ENCODE measurements at regions not wholly inside any gene's neighbourhood (a gene's known extent, or its start where the extent isn't known, plus 50 kb on each side); places are given as distances from the start of the nearest gene placed in this dataset.

DNA sequence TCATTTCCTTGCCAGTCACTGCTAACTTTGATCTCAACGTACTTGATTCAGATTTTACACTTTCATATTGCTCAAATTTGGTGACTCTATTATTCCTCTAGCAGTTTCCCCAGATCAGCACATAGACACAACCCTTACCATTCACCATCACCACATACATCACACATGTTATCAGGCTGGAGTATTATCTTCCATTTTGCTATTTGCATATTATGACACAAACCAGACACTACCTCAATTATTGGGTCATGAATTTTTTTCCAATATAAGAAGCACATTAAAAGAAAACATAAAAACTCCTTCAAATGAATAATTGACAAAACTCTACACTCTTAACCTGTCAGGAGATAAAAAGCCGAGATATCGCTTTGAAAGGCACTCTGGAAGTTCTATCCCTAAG lies 1166.7 kb upstream of the B3GALT2 start:
- Histone ChIP-seq H3K36me3 (ENCODE audit: control insufficient read depth, low read length) (no peaks in the 10 kb centered on the region), H3K9me2 (replicated peaks; ENCODE audit: control insufficient read depth, low read length) (no peaks in the 10 kb centered on the region), H3K79me2 (ENCODE audit: control insufficient read depth, low read length) (no peaks in the 10 kb centered on the region), H3K9me3 (ENCODE audit: control insufficient read depth, insufficient read depth, low read length) (peaks cover 3% of the 10 kb centered on the region; the same call in 1 of the 2 replicates), H3K4me3 (ENCODE audit: low read length) (no peak overlapping the region), H3K27ac (ENCODE audit: low read depth, low read length) (no peak overlapping the region), H3K4me2 (ENCODE audit: low read length) (no peak overlapping the region), H3F3A (ENCODE audit: control insufficient read depth, insufficient read depth) (no peaks in the 10 kb centered on the region), H3K27me3 (ENCODE audit: control insufficient read depth, low read length) (no peaks in the 10 kb centered on the region), H4K20me1 (ENCODE audit: control insufficient read depth, insufficient read depth, low read depth, low read length) (no peaks in the 10 kb centered on the region), H3K4me1 (ENCODE audit: control insufficient read depth, low read length) (peaks cover 6% of the 10 kb centered on the region)
- TF ChIP-seq CTCF (IDR thresholded peaks at IDR 0.05; ENCODE audit: low read depth, low read length, poor library complexity, severe bottlenecking): no peak
- TF ChIP-seq EZH2phosphoT487 (IDR thresholded peaks at IDR 0.05; ENCODE audit: borderline replicate concordance, low read length): no peak

DNA sequence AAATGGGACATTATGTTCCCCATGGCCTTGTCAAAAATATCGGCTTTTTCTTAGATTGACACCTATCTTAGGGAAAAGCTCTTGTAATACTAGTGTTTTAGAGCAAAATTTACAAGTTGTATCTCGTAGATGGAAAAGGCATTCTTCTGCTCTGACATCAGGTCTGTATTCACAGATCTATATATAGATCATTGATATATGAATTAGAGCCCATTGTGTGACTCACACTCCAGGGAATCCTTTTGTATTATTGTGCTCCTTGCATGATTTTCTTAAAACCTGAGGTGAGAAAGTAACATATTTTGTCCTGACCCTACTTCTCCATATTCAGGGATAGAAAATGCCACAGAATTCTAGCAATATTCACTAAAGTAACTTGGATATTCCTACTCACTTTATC lies 1160.8 kb upstream of the B3GALT2 start:
- H3K27ac ChIP-seq (ENCODE audit: low read depth, low read length): no peak overlapping the region
- H3F3A ChIP-seq (ENCODE audit: control insufficient read depth, insufficient read depth): no peaks in the 10 kb centered on the region
- H3K9me2 ChIP-seq (replicated peaks; ENCODE audit: control insufficient read depth, low read length): no peaks in the 10 kb centered on the region
- TF ChIP-seq EZH2phosphoT487 (IDR thresholded peaks at IDR 0.05; ENCODE audit: borderline replicate concordance, low read length) (no peak), CTCF (IDR thresholded peaks at IDR 0.05; ENCODE audit: low read depth, low read length, poor library complexity, severe bottlenecking) (no peak)
- no peaks in the 10 kb centered on the region for H3K4me1 ChIP-seq (ENCODE audit: control insufficient read depth, low read length)
- no peak overlapping the region for H3K4me3 ChIP-seq (ENCODE audit: low read length)
- H3K36me3 ChIP-seq (ENCODE audit: control insufficient read depth, low read length): no peaks in the 10 kb centered on the region
- no peaks in the 10 kb centered on the region for H3K27me3 ChIP-seq (ENCODE audit: control insufficient read depth, low read length)
- no peaks in the 10 kb centered on the region for H3K79me2 ChIP-seq (ENCODE audit: control insufficient read depth, low read length)
- no peaks in the 10 kb centered on the region for H4K20me1 ChIP-seq (ENCODE audit: control insufficient read depth, insufficient read depth, low read depth, low read length)
- no peak overlapping the region for H3K4me2 ChIP-seq (ENCODE audit: low read length)
- peaks cover 4% of the 10 kb centered on the region; the same call in 1 of the 2 replicates for H3K9me3 ChIP-seq (ENCODE audit: control insufficient read depth, insufficient read depth, low read length)

- Histone ChIP-seq H3K4me1 (ENCODE audit: control insufficient read depth, low read length) (no peaks in the 10 kb centered on the region), H3K27me3 (ENCODE audit: control insufficient read depth, low read length) (no peaks in the 10 kb centered on the region), H3K9me3 (ENCODE audit: control insufficient read depth, insufficient read depth, low read length) (peaks cover 4% of the 10 kb centered on the region; the same call in 1 of the 2 replicates), H3K27ac (ENCODE audit: low read depth, low read length) (no peak overlapping the region), H3K79me2 (ENCODE audit: control insufficient read depth, low read length) (no peaks in the 10 kb centered on the region), H4K20me1 (ENCODE audit: control insufficient read depth, insufficient read depth, low read depth, low read length) (no peaks in the 10 kb centered on the region), H3K36me3 (ENCODE audit: control insufficient read depth, low read length) (no peaks in the 10 kb centered on the region), H3F3A (ENCODE audit: control insufficient read depth, insufficient read depth) (0 out of 2 replicates have a peak, but pooled peaks cover 2% of the 10 kb centered on the region), H3K9me2 (replicated peaks; ENCODE audit: control insufficient read depth, low read length) (no peaks in the 10 kb centered on the region), H3K4me3 (ENCODE audit: low read length) (no peak overlapping the region), H3K4me2 (ENCODE audit: low read length) (no peak overlapping the region)
- peak; percentile 28 for TF ChIP-seq CTCF (IDR thresholded peaks at IDR 0.05; ENCODE audit: low read depth, low read length, poor library complexity, severe bottlenecking)
- no peak for TF ChIP-seq EZH2phosphoT487 (IDR thresholded peaks at IDR 0.05; ENCODE audit: borderline replicate concordance, low read length)
These were observed 1156.3 kb upstream of the B3GALT2 start for GRCh38 chr1:194342484-194343262.
